ENCODE measurements at regions not wholly inside any gene's neighbourhood (a gene's known extent, or its start where the extent isn't known, plus 50 kb on each side); places are given as distances from the start of the nearest gene placed in this dataset.

DNA sequence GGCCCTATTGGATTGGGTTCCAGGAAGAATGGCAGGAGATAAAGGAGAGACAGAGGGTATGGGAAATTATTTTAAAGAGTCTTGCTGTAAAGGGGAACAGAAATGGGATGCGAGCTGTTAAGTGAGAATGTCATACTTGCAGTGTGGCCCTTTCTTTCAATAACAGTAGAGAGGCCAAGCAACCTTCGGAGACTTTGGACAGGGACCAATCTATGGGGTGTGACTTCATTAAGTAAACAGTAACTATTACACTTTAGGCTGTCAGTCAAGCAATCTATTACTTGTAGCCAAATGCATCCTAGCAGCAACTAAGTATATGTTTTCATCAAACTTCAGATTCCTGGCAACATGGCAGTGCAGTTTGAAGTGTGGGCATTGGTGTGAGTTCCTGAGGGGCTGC, 376.2 kb upstream of the LARGE1 start:
- TF ChIP-seq, protein P1, sequence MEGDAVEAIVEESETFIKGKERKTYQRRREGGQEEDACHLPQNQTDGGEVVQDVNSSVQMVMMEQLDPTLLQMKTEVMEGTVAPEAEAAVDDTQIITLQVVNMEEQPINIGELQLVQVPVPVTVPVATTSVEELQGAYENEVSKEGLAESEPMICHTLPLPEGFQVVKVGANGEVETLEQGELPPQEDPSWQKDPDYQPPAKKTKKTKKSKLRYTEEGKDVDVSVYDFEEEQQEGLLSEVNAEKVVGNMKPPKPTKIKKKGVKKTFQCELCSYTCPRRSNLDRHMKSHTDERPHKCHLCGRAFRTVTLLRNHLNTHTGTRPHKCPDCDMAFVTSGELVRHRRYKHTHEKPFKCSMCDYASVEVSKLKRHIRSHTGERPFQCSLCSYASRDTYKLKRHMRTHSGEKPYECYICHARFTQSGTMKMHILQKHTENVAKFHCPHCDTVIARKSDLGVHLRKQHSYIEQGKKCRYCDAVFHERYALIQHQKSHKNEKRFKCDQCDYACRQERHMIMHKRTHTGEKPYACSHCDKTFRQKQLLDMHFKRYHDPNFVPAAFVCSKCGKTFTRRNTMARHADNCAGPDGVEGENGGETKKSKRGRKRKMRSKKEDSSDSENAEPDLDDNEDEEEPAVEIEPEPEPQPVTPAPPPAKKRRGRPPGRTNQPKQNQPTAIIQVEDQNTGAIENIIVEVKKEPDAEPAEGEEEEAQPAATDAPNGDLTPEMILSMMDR (IDR thresholded peaks at IDR 0.05; ENCODE audit: borderline replicate concordance, insufficient read depth, low read depth, low read length) = no peak
- H3K4me3 ChIP-seq (ENCODE audit: low read depth, low read length) = no peak overlapping the region

DNA sequence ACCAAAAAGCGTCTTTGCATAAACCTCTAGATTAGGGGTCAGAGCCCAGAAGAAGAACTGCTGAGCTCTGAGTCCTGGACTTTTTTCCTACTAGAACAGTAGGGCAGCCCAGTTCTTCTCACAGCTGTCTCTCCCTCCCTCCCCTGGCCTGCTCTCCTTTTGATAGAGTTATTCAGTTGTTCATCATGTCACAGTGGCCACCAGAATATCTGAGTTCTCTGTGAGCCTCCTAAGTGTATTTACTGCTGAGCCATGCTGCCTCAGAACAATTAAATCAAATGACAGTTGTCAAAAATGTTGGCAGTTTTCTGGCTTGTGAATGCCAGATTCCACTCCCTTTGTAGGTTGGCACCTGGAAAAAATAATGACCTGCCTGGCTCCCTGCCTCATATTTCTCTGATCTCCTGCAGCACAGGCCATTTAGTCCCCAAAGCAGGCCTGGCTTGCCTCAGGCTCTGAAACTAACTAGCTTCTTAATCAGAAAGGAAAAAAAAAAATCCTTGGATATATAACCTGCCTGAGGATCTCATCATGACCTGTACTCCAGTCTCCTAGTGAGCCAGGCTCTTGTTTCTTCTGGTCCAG, 377.4 kb upstream of the LARGE1 start:
- TF ChIP-seq, protein P1 (IDR thresholded peaks at IDR 0.05; ENCODE audit: borderline replicate concordance, insufficient read depth, low read depth, low read length) = no peak
- no peak overlapping the region for H3K4me3 ChIP-seq (ENCODE audit: low read depth, low read length)

DNA sequence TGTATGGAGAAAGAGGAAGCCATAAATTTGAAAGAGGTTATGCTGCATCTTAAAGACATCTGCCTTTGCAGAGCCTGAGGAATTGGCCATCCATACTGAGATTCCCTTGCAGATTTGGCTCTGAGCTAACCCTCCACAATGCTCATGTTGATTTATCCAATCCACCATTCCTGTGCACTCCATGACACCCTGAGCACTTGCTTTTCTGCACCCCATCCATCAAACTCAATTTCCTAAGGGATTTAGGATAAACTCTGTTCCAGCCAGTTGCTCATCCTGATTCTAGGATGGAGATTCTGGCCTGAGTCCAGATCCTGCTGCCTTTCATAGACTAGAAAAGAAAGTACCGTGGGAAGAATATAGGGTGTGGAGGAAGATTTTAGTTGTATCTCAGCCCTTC, 379.2 kb upstream of the LARGE1 start:
- H3K4me3 ChIP-seq (ENCODE audit: low read depth, low read length) = no peak overlapping the region
- TF ChIP-seq, protein P1 (IDR thresholded peaks at IDR 0.05; ENCODE audit: borderline replicate concordance, insufficient read depth, low read depth, low read length) = no peak

DNA sequence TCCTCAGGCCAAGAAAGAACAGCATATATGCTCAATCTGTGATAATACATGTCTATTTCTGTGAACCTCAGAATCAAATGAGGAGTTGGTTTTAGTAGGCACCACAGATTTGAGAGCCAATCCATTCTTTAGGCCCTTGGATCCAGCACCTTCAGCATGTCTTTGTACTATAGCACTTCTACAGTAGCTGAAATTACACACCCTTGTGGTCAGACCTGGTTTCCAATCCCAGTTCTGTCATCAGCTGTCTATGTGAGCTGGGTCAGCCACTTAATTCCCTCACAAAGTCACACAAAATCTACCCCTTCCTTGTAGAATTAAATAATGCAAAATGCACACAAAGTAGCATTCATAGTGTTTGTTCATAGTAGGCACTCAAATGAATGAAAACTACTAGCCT, 381.3 kb upstream of the LARGE1 start:
- TF ChIP-seq, protein P1 (IDR thresholded peaks at IDR 0.05; ENCODE audit: borderline replicate concordance, insufficient read depth, low read depth, low read length) = no peak
- no peak overlapping the region for H3K4me3 ChIP-seq (ENCODE audit: low read depth, low read length)

DNA sequence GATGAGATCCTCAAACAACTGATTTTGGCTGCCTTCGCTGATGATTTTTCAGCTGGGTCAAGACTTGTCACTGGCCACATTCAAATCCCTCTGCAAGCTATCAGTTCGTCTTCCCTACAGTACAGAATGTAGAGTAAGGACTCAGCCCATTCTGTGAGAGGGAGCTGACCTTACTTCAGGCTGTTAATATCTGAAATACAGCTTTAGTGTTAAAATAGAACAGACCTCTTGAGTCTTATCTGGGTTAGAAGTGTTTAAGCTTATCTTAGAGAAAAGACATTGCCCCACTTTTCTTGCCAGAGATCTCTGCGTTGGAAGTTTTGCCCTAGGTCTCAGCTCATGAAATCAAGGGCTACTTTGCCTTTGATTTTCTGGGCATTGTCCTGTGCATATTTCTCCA, 383.4 kb upstream of the LARGE1 start:
- TF ChIP-seq, protein P1 (IDR thresholded peaks at IDR 0.05; ENCODE audit: borderline replicate concordance, insufficient read depth, low read depth, low read length) = no peak
- no peak overlapping the region for H3K4me3 ChIP-seq (ENCODE audit: low read depth, low read length)

DNA sequence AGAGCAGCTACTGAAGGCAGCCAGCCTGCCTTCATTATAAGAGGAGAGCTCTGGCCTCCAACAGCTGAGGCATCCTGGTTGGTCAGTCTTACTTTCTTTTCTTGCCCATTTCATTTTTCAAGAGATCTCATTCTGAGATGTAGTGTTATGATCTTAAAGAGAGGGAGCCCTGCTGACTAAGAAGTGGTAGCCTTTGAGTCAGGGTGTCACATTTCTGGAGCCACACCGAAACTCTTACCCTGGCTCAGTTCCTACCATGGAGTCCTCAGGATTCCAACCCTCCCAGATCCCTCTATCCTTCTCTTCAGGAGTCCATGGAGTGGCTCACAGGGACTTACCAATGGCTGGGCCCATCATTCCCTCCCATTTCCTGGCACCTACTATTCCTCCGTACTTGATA, 386.1 kb upstream of the LARGE1 start:
- TF ChIP-seq, protein P1 (IDR thresholded peaks at IDR 0.05; ENCODE audit: borderline replicate concordance, insufficient read depth, low read depth, low read length) = no peak
- H3K4me3 ChIP-seq (ENCODE audit: low read depth, low read length) = no peak overlapping the region

DNA sequence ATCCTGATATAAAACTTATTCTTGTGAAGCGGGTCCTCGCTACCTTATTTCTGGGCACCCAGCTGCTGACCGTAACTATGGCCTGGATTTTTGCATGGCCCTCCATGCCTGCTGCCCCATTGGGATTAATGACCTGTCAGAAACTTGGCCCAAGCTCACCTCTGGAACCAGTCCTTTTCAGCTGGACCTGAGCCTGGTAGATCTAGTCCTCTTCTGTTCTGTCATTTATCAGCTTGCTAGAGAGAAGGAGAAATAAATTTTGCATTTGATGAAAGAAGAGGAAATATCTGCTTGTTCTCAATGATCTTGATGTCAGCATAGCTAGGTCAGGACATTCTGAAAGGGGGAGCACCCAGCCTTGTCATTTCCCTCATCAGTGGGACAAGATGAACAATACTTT, 387.8 kb upstream of the LARGE1 start:
- TF ChIP-seq, protein P1 (IDR thresholded peaks at IDR 0.05; ENCODE audit: borderline replicate concordance, insufficient read depth, low read depth, low read length) = no peak
- H3K4me3 ChIP-seq (ENCODE audit: low read depth, low read length) = no peak overlapping the region

Data from GM12875 (cell line).